ENCODE measurements at regions not wholly inside any gene's neighbourhood (a gene's known extent, or its start where the extent isn't known, plus 50 kb on each side); places are given as distances from the start of the nearest gene placed in this dataset.
"Not testable (repeated sequence)": the region's sequence is repeated elsewhere in the genome, so short reads cannot be mapped to it uniquely, and the experiment has no call there.

GRCh38 chr2:172307800-172308199, 119.6 kb upstream of the ITGA6 start:
- intact Hi-C loops (cut with DNase I): no loop called here
- peak; percentile 70 for DNase-seq
- ATAC-seq: peak; percentile 46 to 63

GRCh38 chr2:172308253-172308935, 119.0 kb upstream of the ITGA6 start:
- ATAC-seq (peak; percentile 11 to 25), DNase-seq (no peak)
- intact Hi-C loops (cut with DNase I): no loop called here

- DNase-seq (peak; percentile 73), ATAC-seq (peak; percentile 74)
- intact Hi-C loops (cut with DNase I): no loop called here
These were observed 115.5 kb upstream of the ITGA6 start for GRCh38 chr2:172311921-172312345.

- no peak for DNase-seq
- intact Hi-C loops (cut with DNase I): no loop called here
These were observed 113.6 kb upstream of the ITGA6 start for GRCh38 chr2:172313715-172314341.

GRCh38 chr2:172315070-172315469, 112.3 kb upstream of the ITGA6 start:
- DNase-seq; intact Hi-C loops (cut with DNase I); ATAC-seq: not testable (repeated sequence)

More at GRCh38 chr2:172313715-172314341, 113.6 kb upstream of the ITGA6 start:
- no peak for ATAC-seq

GRCh38 chr2:172322049-172322448, 105.3 kb upstream of the ITGA6 start:
- DNase-seq (no peak), ATAC-seq (no peak)
- intact Hi-C loops (cut with DNase I): no loop called here

- DNase-seq: no peak
- intact Hi-C loops (cut with DNase I): no loop called here
These were observed 104.1 kb upstream of the ITGA6 start for GRCh38 chr2:172323256-172323655.

GRCh38 chr2:172323861-172324597, 103.4 kb upstream of the ITGA6 start:
- intact Hi-C loops (cut with DNase I): no loop called here
- no peak for DNase-seq
- no peak for ATAC-seq

More at GRCh38 chr2:172323256-172323655, 104.1 kb upstream of the ITGA6 start:
- no peak for ATAC-seq

GRCh38 chr2:172326211-172326509, 101.2 kb upstream of the ITGA6 start:
- ATAC-seq (no peak), DNase-seq (no peak)
- intact Hi-C loops (cut with DNase I): no loop called here

GRCh38 chr2:172328103-172328841, 99.1 kb upstream of the ITGA6 start:
- DNase-seq (no peak), ATAC-seq (no peak)
- intact Hi-C loops (cut with DNase I): no loop called here

- no peak for ATAC-seq
- intact Hi-C loops (cut with DNase I): no loop called here
- DNase-seq: no peak
These were observed 98.0 kb upstream of the ITGA6 start for GRCh38 chr2:172329416-172329773.

- peak; percentile 74 to 89 for ATAC-seq
- intact Hi-C loops (cut with DNase I): no loop called here
- DNase-seq: peak; percentile 88
These were observed 97.4 kb upstream of the ITGA6 start for GRCh38 chr2:172329774-172330671.

- ATAC-seq (no peak), DNase-seq (no peak)
- intact Hi-C loops (cut with DNase I): no loop called here
These were observed 94.9 kb upstream of the ITGA6 start for GRCh38 chr2:172332507-172332906.

GRCh38 chr2:172333235-172333977, 94.0 kb upstream of the ITGA6 start:
- no peak for DNase-seq
- intact Hi-C loops (cut with DNase I): no loop called here
- no peak for ATAC-seq

GRCh38 chr2:172333978-172334330, 93.4 kb upstream of the ITGA6 start:
- intact Hi-C loops (cut with DNase I): no loop called here
- DNase-seq (no peak), ATAC-seq (no peak)

- intact Hi-C loops (cut with DNase I): loop anchor here in 1 of 2 donors (5.0 kb wide), 1 partner anchor 127 kb away; no protein-coding TSS in a partner anchor
- no peak for ATAC-seq
- no peak for DNase-seq
These were observed 92.4 kb upstream of the ITGA6 start for GRCh38 chr2:172334988-172335387.

GRCh38 chr2:172335736-172336135, 91.7 kb upstream of the ITGA6 start:
- intact Hi-C loops (cut with DNase I): loop anchor here in 1 of 2 donors (5.0 kb wide), 1 partner anchor 127 kb away; no protein-coding TSS in a partner anchor
- ATAC-seq: peak in 1 of 2 donors; percentile 59
- no peak for DNase-seq

- no peak for ATAC-seq
- intact Hi-C loops (cut with DNase I): loop anchor here in 1 of 2 donors (5.0 kb wide), 1 partner anchor 126 kb away; no protein-coding TSS in a partner anchor
- no peak for DNase-seq
These were observed 90.7 kb upstream of the ITGA6 start for GRCh38 chr2:172336681-172337080.
